Liver (tissue), 8 donors: ENCODE measurements at regions not wholly inside any gene's neighbourhood (a gene's known extent, or its start where the extent isn't known, plus 50 kb on each side); places are given as distances from the start of the nearest gene placed in this dataset.
"Not testable (repeated sequence)": the region's sequence is repeated elsewhere in the genome, so short reads cannot be mapped to it uniquely, and the experiment has no call there.

Source experiments
- DNase-seq: peaks from one replicate; pipeline ENCODE4 v3.0.0-alpha.2; 2017; ENCODE audit warnings: low spot score
- H3K27ac ChIP-seq, 2 donors: one replicate each; pipeline ENCODE4 v1.7.0; 2013; ENCODE audit warnings: inconsistent platforms in 2 of 2, low read length in 2 of 2, control low read depth in 1 of 2, low read depth in 1 of 2, mild to moderate bottlenecking in 1 of 2
- H3K27me3 ChIP-seq, 4 donors: one replicate each; pipeline versions ENCODE4 v1.6.1 to v1.7.0; 2013; ENCODE audit warnings: low read length in 3 of 4, inconsistent platforms in 1 of 4, mild to moderate bottlenecking in 1 of 4, moderate library complexity in 1 of 4; ENCODE audit not compliant: control insufficient read depth in 4 of 4, insufficient read depth in 4 of 4
- H3K36me3 ChIP-seq, 4 donors: one replicate each; pipeline versions ENCODE4 v1.6.1 to v1.7.0; 2013; ENCODE audit warnings: low read length in 3 of 4, mild to moderate bottlenecking in 3 of 4, low read depth in 1 of 4, moderate library complexity in 1 of 4; ENCODE audit not compliant: control insufficient read depth in 4 of 4, insufficient read depth in 3 of 4
- H3K4me1 ChIP-seq, 4 donors: one replicate each; pipeline versions ENCODE4 v1.6.1 to v1.7.0; 2013; ENCODE audit warnings: low read length in 3 of 4, mild to moderate bottlenecking in 3 of 4, moderate library complexity in 1 of 4; ENCODE audit not compliant: control insufficient read depth in 4 of 4, insufficient read depth in 4 of 4
- H3K4me3 ChIP-seq, 3 donors: one replicate each; pipeline versions ENCODE4 v1.6.1 to v1.7.0; 2013; ENCODE audit warnings: low read length in 3 of 3, control low read depth in 1 of 3, low read depth in 1 of 3, mild to moderate bottlenecking in 1 of 3
- H3K9ac ChIP-seq, 2 donors: one replicate each; pipeline ENCODE4 v1.7.0; 2013; ENCODE audit warnings: low read length in 2 of 2, mild to moderate bottlenecking in 2 of 2, moderate library complexity in 2 of 2, control low read depth in 1 of 2, low read depth in 1 of 2
- H3K9me3 ChIP-seq, 4 donors: one replicate each; pipeline versions ENCODE4 v1.6.1 to v1.7.0; 2013; ENCODE audit warnings: low read length in 3 of 4; ENCODE audit not compliant: control insufficient read depth in 4 of 4
- ATF3 ChIP-seq: IDR thresholded peaks from 2 replicates; pipeline ENCODE4 v1.6.1; 2016; ENCODE audit warnings: antibody characterized with exemption
- CTCF ChIP-seq: fragments of 150-350 bp; IDR thresholded peaks from 2 replicates; pipeline ENCODE4 v1.5.1; 2017; ENCODE audit warnings: improper control_type of control experiment, low read depth, low read length; ENCODE audit not compliant: missing input control
- EGR1 ChIP-seq, 2 donors: IDR thresholded peaks; 2 replicates each; pipeline ENCODE4 v1.6.1; 2016 to 2018; ENCODE audit warnings: antibody characterized with exemption in 2 of 2, low read depth in 2 of 2
- FOXA1 ChIP-seq: IDR thresholded peaks from 2 replicates; pipeline ENCODE4 v1.6.1; 2016; ENCODE audit warnings: antibody characterized with exemption
- FOXA2 ChIP-seq: IDR thresholded peaks from 2 replicates; pipeline ENCODE4 v1.6.1; 2016; ENCODE audit warnings: antibody characterized with exemption
- GABPA ChIP-seq, 2 donors: IDR thresholded peaks in 1 of 2; conservative IDR thresholded peaks in 1 of 2; 2 replicates each; pipeline ENCODE4 v1.6.1; 2016; ENCODE audit warnings: antibody characterized with exemption in 2 of 2, mild to moderate bottlenecking in 1 of 2, moderate library complexity in 1 of 2
- HNF4A ChIP-seq, 2 donors: conservative IDR thresholded peaks; 2 replicates each; pipeline ENCODE4 v1.6.1; 2016; ENCODE audit warnings: antibody characterized with exemption in 2 of 2, mild to moderate bottlenecking in 2 of 2
- JUND ChIP-seq, 2 donors: IDR thresholded peaks; 2 replicates each; pipeline ENCODE4 v1.6.1; 2016; ENCODE audit warnings: antibody characterized with exemption in 2 of 2
- MAX ChIP-seq: IDR thresholded peaks from 2 replicates; pipeline ENCODE4 v1.6.1; 2016; ENCODE audit warnings: antibody characterized with exemption
- NR2F2 ChIP-seq: IDR thresholded peaks from 2 replicates; pipeline ENCODE4 v1.6.1; 2016; ENCODE audit warnings: antibody characterized with exemption
- RAD21 ChIP-seq, 2 donors: IDR thresholded peaks; 2 replicates each; pipeline ENCODE4 v1.6.1; 2016; ENCODE audit warnings: antibody characterized with exemption in 2 of 2, mild to moderate bottlenecking in 2 of 2
- SP1 ChIP-seq: IDR thresholded peaks from 2 replicates; pipeline ENCODE4 v1.6.1; 2018; ENCODE audit warnings: antibody characterized with exemption, mild to moderate bottlenecking
- TAF1 ChIP-seq: conservative IDR thresholded peaks from 2 replicates; pipeline ENCODE4 v1.6.1; 2016; ENCODE audit warnings: antibody characterized with exemption, mild to moderate bottlenecking
- YY1 ChIP-seq: IDR thresholded peaks from 2 replicates; pipeline ENCODE4 v1.6.1; 2016; ENCODE audit warnings: antibody characterized with exemption, mild to moderate bottlenecking
- WGBS: extraction: QIAGEN DNeasy Blood & Tissue Kit; methylation state at CpG from one replicate; pipeline ENCODE4 v1.1.7; 2013; 5-methylcytosine and 5-hydroxymethylcytosine counted together
- TF ChIP-seq, protein P1 (sequence below): IDR thresholded peaks from 2 replicates; pipeline ENCODE4 v1.6.1; 2016; ENCODE audit warnings: antibody characterized with exemption
- TF ChIP-seq, protein P2 (sequence below): IDR thresholded peaks from 2 replicates; pipeline ENCODE4 v1.6.1; 2016; ENCODE audit warnings: antibody characterized with exemption, mild to moderate bottlenecking
- donor health status: healthy.
- donor health status: healthy.
- donor health status: healthy.
- donor health status: healthy.
- donor health status: healthy.

- H3K4me1 ChIP-seq, H3K9me3 ChIP-seq, H3K9ac ChIP-seq, H3K4me3 ChIP-seq, H3K36me3 ChIP-seq, DNase-seq, H3K27ac ChIP-seq, H3K27me3 ChIP-seq: not testable (repeated sequence)
- 95% methylated on average over 11 of the region's 11 CpGs for WGBS
Measured at GRCh38 chr3:153232050-153232752, 70.2 kb downstream of the RAP2B start.

GRCh38 chr3:153232851-153233271 lies 70.8 kb downstream of the RAP2B start:
- no peaks in the 10 kb centered on the region for H3K36me3 ChIP-seq
- no peak overlapping the region for H3K27ac ChIP-seq
- no peaks in the 10 kb centered on the region for H3K27me3 ChIP-seq
- no peak overlapping the region for H3K9ac ChIP-seq
- no peak overlapping the region for H3K4me3 ChIP-seq
- DNase-seq, result no peak
- H3K4me1 ChIP-seq, result no peaks in the 10 kb centered on the region
- H3K9me3 ChIP-seq, result no peaks in the 10 kb centered on the region
- no peak for TF ChIP-seq FOXA1
- no peak for TF ChIP-seq GABPA (IDR thresholded peaks at IDR 0.05 in 1 of 2, conservative IDR thresholded peaks at IDR 0.05 in 1 of 2)
- TF ChIP-seq HNF4A (conservative IDR thresholded peaks at IDR 0.05), result no peak
- TF ChIP-seq RAD21 (IDR thresholded peaks at IDR 0.05), result no peak
- no peak for TF ChIP-seq CTCF
- no peak for TF ChIP-seq NR2F2
- 85% methylated on average over 3 of the region's 3 CpGs for WGBS

- no peak overlapping the region for H3K27ac ChIP-seq
- TF ChIP-seq, protein P1, sequence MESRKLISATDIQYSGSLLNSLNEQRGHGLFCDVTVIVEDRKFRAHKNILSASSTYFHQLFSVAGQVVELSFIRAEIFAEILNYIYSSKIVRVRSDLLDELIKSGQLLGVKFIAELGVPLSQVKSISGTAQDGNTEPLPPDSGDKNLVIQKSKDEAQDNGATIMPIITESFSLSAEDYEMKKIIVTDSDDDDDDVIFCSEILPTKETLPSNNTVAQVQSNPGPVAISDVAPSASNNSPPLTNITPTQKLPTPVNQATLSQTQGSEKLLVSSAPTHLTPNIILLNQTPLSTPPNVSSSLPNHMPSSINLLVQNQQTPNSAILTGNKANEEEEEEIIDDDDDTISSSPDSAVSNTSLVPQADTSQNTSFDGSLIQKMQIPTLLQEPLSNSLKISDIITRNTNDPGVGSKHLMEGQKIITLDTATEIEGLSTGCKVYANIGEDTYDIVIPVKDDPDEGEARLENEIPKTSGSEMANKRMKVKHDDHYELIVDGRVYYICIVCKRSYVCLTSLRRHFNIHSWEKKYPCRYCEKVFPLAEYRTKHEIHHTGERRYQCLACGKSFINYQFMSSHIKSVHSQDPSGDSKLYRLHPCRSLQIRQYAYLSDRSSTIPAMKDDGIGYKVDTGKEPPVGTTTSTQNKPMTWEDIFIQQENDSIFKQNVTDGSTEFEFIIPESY, result no peak
- no peak for TF ChIP-seq GABPA (IDR thresholded peaks at IDR 0.05 in 1 of 2, conservative IDR thresholded peaks at IDR 0.05 in 1 of 2)
- no peak for TF ChIP-seq JUND (IDR thresholded peaks at IDR 0.05)
- no peak for TF ChIP-seq FOXA1
- no peak for TF ChIP-seq CTCF
- TF ChIP-seq FOXA2, result no peak
- no peak for TF ChIP-seq EGR1 (IDR thresholded peaks at IDR 0.05; ENCODE audit: low read depth in 2 of 2)
- no peak for TF ChIP-seq MAX
- no peak for TF ChIP-seq SP1
- no peak for TF ChIP-seq RAD21 (IDR thresholded peaks at IDR 0.05)
- TF ChIP-seq, protein P2, sequence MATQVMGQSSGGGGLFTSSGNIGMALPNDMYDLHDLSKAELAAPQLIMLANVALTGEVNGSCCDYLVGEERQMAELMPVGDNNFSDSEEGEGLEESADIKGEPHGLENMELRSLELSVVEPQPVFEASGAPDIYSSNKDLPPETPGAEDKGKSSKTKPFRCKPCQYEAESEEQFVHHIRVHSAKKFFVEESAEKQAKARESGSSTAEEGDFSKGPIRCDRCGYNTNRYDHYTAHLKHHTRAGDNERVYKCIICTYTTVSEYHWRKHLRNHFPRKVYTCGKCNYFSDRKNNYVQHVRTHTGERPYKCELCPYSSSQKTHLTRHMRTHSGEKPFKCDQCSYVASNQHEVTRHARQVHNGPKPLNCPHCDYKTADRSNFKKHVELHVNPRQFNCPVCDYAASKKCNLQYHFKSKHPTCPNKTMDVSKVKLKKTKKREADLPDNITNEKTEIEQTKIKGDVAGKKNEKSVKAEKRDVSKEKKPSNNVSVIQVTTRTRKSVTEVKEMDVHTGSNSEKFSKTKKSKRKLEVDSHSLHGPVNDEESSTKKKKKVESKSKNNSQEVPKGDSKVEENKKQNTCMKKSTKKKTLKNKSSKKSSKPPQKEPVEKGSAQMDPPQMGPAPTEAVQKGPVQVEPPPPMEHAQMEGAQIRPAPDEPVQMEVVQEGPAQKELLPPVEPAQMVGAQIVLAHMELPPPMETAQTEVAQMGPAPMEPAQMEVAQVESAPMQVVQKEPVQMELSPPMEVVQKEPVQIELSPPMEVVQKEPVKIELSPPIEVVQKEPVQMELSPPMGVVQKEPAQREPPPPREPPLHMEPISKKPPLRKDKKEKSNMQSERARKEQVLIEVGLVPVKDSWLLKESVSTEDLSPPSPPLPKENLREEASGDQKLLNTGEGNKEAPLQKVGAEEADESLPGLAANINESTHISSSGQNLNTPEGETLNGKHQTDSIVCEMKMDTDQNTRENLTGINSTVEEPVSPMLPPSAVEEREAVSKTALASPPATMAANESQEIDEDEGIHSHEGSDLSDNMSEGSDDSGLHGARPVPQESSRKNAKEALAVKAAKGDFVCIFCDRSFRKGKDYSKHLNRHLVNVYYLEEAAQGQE, result no peak
- TF ChIP-seq NR2F2, result no peak
- no peak for TF ChIP-seq HNF4A (conservative IDR thresholded peaks at IDR 0.05)
- no peak for TF ChIP-seq ATF3
- TF ChIP-seq TAF1, result no peak
- no peak for TF ChIP-seq YY1
Measured at GRCh38 chr3:153233986-153234385, 72.0 kb downstream of the RAP2B start.

More at GRCh38 chr3:153233986-153234385, 72.0 kb downstream of the RAP2B start:
- no peaks in the 10 kb centered on the region for H3K27me3 ChIP-seq
- no peaks in the 10 kb centered on the region for H3K36me3 ChIP-seq
- H3K9ac ChIP-seq, result no peak overlapping the region
- H3K4me3 ChIP-seq, result no peak overlapping the region
- no peak for DNase-seq
- no peaks in the 10 kb centered on the region for H3K4me1 ChIP-seq
- no peaks in the 10 kb centered on the region for H3K9me3 ChIP-seq
